ENCODE measurements at regions not wholly inside any gene's neighbourhood (a gene's known extent, or its start where the extent isn't known, plus 50 kb on each side); places are given as distances from the start of the nearest gene placed in this dataset.

- TF ChIP-seq, protein P1, sequence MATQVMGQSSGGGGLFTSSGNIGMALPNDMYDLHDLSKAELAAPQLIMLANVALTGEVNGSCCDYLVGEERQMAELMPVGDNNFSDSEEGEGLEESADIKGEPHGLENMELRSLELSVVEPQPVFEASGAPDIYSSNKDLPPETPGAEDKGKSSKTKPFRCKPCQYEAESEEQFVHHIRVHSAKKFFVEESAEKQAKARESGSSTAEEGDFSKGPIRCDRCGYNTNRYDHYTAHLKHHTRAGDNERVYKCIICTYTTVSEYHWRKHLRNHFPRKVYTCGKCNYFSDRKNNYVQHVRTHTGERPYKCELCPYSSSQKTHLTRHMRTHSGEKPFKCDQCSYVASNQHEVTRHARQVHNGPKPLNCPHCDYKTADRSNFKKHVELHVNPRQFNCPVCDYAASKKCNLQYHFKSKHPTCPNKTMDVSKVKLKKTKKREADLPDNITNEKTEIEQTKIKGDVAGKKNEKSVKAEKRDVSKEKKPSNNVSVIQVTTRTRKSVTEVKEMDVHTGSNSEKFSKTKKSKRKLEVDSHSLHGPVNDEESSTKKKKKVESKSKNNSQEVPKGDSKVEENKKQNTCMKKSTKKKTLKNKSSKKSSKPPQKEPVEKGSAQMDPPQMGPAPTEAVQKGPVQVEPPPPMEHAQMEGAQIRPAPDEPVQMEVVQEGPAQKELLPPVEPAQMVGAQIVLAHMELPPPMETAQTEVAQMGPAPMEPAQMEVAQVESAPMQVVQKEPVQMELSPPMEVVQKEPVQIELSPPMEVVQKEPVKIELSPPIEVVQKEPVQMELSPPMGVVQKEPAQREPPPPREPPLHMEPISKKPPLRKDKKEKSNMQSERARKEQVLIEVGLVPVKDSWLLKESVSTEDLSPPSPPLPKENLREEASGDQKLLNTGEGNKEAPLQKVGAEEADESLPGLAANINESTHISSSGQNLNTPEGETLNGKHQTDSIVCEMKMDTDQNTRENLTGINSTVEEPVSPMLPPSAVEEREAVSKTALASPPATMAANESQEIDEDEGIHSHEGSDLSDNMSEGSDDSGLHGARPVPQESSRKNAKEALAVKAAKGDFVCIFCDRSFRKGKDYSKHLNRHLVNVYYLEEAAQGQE (IDR thresholded peaks at IDR 0.05; ENCODE audit: insufficient read depth in 1 of 2, low read depth in 2 of 2, low read length in 2 of 2) = no peak
- TF ChIP-seq POLR2AphosphoS5 (IDR thresholded peaks at IDR 0.05; ENCODE audit: low read depth, low read length) (no peak), TAF1 (IDR thresholded peaks at IDR 0.05; ENCODE audit: borderline replicate concordance, insufficient read depth, low read length) (no peak), SIN3A (IDR thresholded peaks at IDR 0.05; ENCODE audit: borderline replicate concordance, insufficient read depth, low read length) (no peak)
Observed at GRCh38 chr16:7057458-7057857, 275.2 kb upstream of the RBFOX1 start.
